GM21390 (cell line): ENCODE measurements at regions not wholly inside any gene's neighbourhood (a gene's known extent, or its start where the extent isn't known, plus 50 kb on each side); places are given as distances from the start of the nearest gene placed in this dataset.

Experiments
- ATAC-seq: cut with Tn5 transposase; IDR thresholded peaks from one replicate; pipeline ENCODE4 v1.9.1; 2021; ENCODE audit not compliant: unreplicated experiment

DNA sequence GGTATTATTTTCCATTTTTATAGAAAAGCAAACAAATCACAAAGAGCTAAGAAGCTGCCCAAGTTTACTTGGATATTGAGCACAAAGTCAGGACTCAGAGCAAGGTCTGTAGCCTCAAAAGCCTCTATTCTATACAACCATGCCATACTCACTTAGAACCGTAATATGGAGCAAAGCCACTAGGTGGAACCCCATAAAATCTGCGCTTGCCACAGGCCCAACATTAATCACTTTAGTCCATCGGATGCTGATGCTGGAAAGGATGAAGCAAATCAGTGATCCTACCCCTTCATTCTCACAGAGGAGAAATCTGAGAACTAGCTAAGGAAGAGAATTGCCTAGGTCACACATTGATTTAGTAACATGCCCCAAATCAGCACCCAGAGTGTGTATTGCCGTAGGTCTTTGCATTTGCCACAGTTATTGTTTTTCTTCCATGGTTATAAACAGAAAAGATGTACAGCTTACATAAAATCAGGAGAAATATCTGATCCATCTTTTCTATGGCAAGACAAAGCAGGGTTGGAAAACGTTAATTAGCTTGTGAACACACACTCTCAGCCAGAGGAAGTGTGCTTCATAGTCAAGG, 56.7 kb upstream of the RAB38 start:
- ATAC-seq: peak; percentile 95

GRCh38 chr11:88229303-88229702, 54.1 kb upstream of the RAB38 start:
- no peak for ATAC-seq
